GM12875 (cell line): ENCODE measurements at regions not wholly inside any gene's neighbourhood (a gene's known extent, or its start where the extent isn't known, plus 50 kb on each side); places are given as distances from the start of the nearest gene placed in this dataset.
"Not testable (repeated sequence)": the region's sequence is repeated elsewhere in the genome, so short reads cannot be mapped to it uniquely, and the experiment has no call there.

Experiments
- H3K4me3 ChIP-seq: one replicate; pipeline ENCODE4 v1.5.1; 2011; ENCODE audit warnings: low read depth, low read length, control low read depth
- CTCF ChIP-seq: IDR thresholded peaks from 2 replicates; pipeline ENCODE4 v1.5.1; 2011; ENCODE audit warnings: low read depth, mild to moderate bottlenecking, control low read depth, inconsistent platforms, low read length, moderate library complexity, borderline replicate concordance; ENCODE audit not compliant: insufficient read depth

- no peak overlapping the region for H3K4me3 ChIP-seq
- TF ChIP-seq CTCF = no peak
These were observed 178.9 kb downstream of the MMUT start for GRCh38 chr6:49284180-49284579.

- H3K4me3 ChIP-seq = not testable (repeated sequence)
These were observed 188.0 kb downstream of the MMUT start for GRCh38 chr6:49274809-49275769.

GRCh38 chr6:49269190-49269589 is 193.9 kb downstream of the MMUT start:
- no peak for TF ChIP-seq CTCF
- no peak overlapping the region for H3K4me3 ChIP-seq

GRCh38 chr6:49264909-49265308 is 198.1 kb downstream of the MMUT start:
- no peak for TF ChIP-seq CTCF

GRCh38 chr6:49264496-49264895 is 198.6 kb downstream of the MMUT start:
- no peak for TF ChIP-seq CTCF
- no peak overlapping the region for H3K4me3 ChIP-seq

More at GRCh38 chr6:49264909-49265308, 198.1 kb downstream of the MMUT start:
- no peak overlapping the region for H3K4me3 ChIP-seq

- no peak overlapping the region for H3K4me3 ChIP-seq
- no peak for TF ChIP-seq CTCF
These were observed 205.5 kb downstream of the MMUT start for GRCh38 chr6:49257549-49257948.

GRCh38 chr6:49255335-49255734 is 207.7 kb downstream of the MMUT start:
- TF ChIP-seq CTCF = no peak
- H3K4me3 ChIP-seq = no peak overlapping the region
